Cardiac septum (tissue), 1 donor: ENCODE measurements at regions not wholly inside any gene's neighbourhood (a gene's known extent, or its start where the extent isn't known, plus 50 kb on each side); places are given as distances from the start of the nearest gene placed in this dataset.

Source experiments
- DNase-seq: peaks from one replicate; pipeline ENCODE4 v3.0.0-alpha.2; 2020; ENCODE audit warnings: low spot score
- intact Hi-C: fragments of 100-400 bp; cut with DNase I; formaldehyde crosslinking; loops from one replicate; pipeline ENCODE4 v1.14.0; 2022
- donor health status: DM: no; HTN: no; CAD: no.

GRCh38 chr9:73536403-73536802 lies 384.7 kb downstream of the ANXA1 start:
- intact Hi-C loops = no loop called here
- DNase-seq = no peak

- intact Hi-C loops = no loop called here
- no peak for DNase-seq
Measured at GRCh38 chr9:73537561-73537960, 385.9 kb downstream of the ANXA1 start.

- intact Hi-C loops = no loop called here
- no peak for DNase-seq
Measured at GRCh38 chr9:73539881-73540390, 388.3 kb downstream of the ANXA1 start.

- DNase-seq = no peak
- intact Hi-C loops = no loop called here
Measured at GRCh38 chr9:73541923-73542322, 390.3 kb downstream of the ANXA1 start.

DNA sequence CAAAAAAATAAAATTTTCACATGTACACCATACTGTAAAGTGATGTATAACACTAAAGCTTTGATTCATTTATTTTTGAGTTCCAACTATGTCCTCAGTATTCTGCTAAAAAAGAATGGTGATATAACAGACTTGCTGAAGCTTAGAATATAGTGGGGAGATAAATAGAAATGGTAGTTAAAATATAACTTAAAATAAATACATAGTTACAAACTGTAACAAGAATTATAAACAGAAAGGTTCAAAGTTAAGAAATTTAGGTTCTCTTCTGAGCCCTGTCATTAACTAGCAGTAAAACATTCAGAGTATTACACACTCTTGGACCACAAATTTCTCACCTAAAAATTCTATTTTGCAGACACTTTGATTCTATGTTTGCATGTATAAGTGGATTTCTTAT lies 392.1 kb downstream of the ANXA1 start:
- intact Hi-C loops = no loop called here
- DNase-seq = no peak

GRCh38 chr9:73548201-73548600 lies 396.5 kb downstream of the ANXA1 start:
- DNase-seq = no peak
- intact Hi-C loops = no loop called here

GRCh38 chr9:73549991-73550390 lies 398.3 kb downstream of the ANXA1 start:
- intact Hi-C loops = no loop called here
- DNase-seq = no peak

GRCh38 chr9:73553295-73553694 lies 401.6 kb downstream of the ANXA1 start:
- no peak for DNase-seq
- intact Hi-C loops = no loop called here

- intact Hi-C loops = no loop called here
- no peak for DNase-seq
Measured at GRCh38 chr9:73558471-73558870, 406.8 kb downstream of the ANXA1 start.

- no peak for DNase-seq
- intact Hi-C loops = loop anchor here (5.0 to 10.0 kb wide), 2 partner anchors 293 to 360 kb away; no protein-coding TSS in a partner anchor
Measured at GRCh38 chr9:73565026-73565425, 413.4 kb downstream of the ANXA1 start.

DNA sequence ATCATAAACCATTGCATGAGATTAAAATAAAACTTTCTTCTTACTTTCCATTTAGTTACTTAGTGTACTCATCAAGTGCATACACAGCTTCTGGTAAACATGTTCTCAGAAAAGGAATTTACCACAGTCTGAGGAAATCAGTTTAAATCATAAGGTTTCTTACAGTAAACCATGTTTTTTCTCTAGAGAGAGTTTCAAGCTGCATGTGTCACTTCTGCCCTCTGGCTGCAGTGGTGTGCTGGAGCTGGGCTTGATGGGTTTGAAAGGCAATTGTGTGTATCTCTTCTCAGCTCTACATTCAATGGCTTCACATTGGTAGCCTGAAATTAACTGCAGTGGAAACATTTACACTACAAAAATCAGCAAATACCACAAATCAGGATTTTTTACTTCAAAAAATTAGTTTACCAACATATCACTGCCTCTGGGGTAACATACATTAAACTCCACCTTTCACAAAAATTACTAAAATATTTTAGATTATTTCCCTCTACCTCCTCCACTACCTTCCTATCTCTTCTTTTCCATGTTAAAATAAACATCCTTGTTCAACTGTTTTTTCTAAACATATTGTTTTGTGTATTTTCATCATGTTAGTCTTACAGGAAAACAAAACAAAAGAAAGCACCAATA lies 414.3 kb downstream of the ANXA1 start:
- intact Hi-C loops = loop anchor here (5.0 to 10.0 kb wide), 2 partner anchors 294 to 361 kb away; no protein-coding TSS in a partner anchor
- no peak for DNase-seq

DNA sequence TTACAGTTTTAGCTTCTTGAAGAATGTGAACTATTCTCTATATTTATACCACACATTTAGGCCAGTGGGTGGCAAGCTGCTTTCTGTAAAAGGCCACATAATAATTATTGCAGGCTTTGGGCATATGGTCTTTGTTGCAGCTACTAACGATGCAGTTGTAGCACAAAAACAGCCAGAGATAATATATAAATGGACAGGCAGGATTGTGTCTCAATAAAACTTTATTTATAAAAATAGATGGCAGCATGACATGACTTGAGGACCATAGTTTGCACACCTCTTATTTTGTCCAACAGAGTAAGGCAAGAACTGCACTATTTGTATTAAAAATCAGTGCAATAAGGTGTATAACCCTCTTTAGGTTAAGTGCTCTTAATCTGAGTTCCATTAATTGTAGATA lies 415.0 kb downstream of the ANXA1 start:
- intact Hi-C loops = loop anchor here (5.0 to 10.0 kb wide), 2 partner anchors 294 to 362 kb away; no protein-coding TSS in a partner anchor
- no peak for DNase-seq

- DNase-seq = no peak
- intact Hi-C loops = no loop called here
Measured at GRCh38 chr9:73573235-73573634, 421.6 kb downstream of the ANXA1 start.

DNA sequence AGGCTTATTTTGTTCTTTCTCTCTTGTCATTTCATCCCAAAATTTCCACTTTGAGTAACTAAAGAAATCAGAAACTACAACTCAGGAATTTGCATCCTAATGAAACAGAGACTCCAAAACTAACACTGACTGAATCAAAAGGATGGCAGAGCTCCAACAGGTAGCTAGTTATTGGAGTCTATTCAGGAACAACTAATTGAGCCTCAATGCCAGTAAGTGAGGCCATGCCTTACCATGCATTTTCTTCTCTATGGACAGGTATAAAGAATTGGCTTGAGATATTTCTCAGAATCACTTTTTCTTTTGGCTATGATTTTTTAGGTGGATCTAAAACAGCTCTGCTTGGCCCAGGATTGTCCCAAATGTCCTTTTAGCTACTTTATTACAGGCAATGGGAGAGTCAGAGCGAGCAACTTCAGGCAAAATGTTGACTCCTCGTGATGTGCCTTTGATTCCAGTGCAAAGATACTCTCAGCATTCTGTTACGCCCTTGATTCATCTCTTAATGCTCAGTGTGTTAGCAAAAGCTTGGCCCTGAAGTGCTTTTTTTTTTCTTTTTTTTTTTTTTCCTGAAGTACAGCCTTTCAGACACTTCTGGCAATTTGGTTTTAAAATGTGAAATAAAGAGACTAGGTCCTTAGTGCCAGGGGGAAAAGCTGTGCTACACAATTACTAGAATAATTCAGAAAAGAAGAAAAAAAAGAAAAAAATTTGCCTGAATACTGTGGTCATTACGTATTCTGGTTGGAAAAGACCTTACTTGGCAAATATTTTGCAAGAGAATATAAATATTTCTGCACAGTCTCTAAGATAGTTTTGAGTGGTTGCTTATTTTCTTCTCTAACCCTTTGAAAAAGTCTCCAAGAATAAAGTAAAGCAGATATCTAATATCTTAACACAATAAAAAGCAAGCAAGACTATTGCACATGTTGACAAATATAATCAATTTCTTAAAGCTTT lies 423.7 kb downstream of the ANXA1 start:
- no peak for DNase-seq
- intact Hi-C loops = no loop called here

DNA sequence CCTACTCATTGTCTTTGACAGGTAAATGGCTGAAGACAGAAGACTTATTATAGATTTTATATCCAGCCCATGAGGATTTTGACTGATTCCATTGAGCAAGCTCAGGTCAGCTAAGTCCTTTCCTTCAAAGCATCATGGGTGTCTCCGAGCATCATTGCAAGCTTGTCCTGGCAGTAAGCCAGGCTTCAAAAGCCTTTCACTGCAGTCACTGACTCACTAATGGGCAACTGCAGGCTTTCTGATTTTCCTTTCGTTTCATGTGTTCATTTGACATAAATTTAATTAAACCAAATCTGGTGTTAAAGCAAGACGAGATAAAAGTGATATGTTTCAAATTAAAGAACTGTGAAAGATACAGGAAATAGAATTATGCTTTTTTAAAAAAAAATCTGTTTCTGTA lies 426.2 kb downstream of the ANXA1 start:
- intact Hi-C loops = no loop called here
- no peak for DNase-seq

DNA sequence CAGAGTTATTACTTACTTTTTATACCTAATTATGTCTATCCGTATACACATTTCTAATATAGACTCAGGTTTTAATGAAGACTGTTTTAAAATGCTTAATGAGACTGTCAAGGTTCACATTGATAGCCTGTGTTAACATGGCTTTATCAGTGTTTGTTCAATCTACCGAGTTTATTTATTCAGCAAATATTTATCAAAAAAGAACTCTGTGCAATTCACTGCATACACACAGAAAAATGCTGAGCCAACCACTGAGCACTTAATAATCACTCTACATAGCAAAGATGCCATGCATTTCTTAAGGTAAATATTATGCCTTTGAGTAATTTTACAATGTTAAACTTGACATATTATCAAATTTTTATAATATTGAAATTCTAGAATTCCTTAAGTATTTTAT lies 428.2 kb downstream of the ANXA1 start:
- intact Hi-C loops = no loop called here
- DNase-seq = no peak

GRCh38 chr9:73583576-73583975 lies 431.9 kb downstream of the ANXA1 start:
- DNase-seq = no peak
- intact Hi-C loops = no loop called here

- intact Hi-C loops = no loop called here
- no peak for DNase-seq
Measured at GRCh38 chr9:73595036-73595545, 443.4 kb downstream of the ANXA1 start.

DNA sequence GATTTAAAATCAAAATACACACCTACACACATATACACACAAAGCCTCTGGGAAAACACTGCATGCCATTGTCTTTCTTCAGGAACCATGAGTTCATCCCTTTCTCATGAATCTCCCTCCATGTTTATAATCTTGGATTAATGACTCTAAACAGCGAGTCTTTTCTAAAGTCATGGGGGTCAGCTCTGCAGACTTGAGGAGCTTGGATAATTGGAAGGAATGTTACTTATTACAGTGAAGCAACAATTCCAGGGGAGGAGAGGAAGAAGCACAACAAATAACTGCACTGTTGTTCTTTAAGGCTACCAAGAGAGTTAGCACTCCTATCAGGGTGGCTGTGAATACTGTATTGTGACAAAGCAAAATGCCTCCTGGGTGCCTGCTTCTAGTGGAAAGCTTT lies 444.7 kb downstream of the ANXA1 start:
- DNase-seq = no peak
- intact Hi-C loops = no loop called here

DNA sequence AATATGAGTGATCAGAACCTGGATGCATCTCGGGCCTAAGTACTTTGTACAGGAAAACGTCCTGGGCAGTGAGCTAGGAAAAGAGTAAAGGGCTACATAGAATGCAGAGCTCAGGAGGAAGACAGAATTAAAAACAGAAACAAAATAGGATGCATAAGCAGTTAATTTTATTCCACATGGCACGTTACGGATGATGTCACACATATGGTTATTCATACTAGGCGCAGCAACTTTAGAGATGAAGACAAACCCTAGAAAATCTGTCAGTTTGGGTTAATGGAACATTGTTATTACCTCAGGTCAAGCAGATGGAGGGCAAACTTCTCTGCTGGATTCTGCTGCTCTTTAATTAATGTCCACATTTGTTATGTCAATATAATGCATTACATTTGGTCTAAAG lies 445.4 kb downstream of the ANXA1 start:
- intact Hi-C loops = no loop called here
- no peak for DNase-seq
